H1 (cell line): ENCODE measurements at regions not wholly inside any gene's neighbourhood (a gene's known extent, or its start where the extent isn't known, plus 50 kb on each side); places are given as distances from the start of the nearest gene placed in this dataset.

ENCODE experiments used
- CTCF ChIA-PET: fragments of 300-600 bp; sonication (Branson Sonifier 250); formaldehyde crosslinking; loops from one replicate; lab custom pipeline; 2021; ENCODE audit not compliant: partially characterized antibody; lab: Charles Lee
- POLR2A ChIA-PET: fragments of 300-600 bp; sonication (Branson Sonifier 250); formaldehyde crosslinking; loops from one replicate; lab custom pipeline; 2021; ENCODE audit warnings: inconsistent platforms; ENCODE audit not compliant: partially characterized antibody; lab: Charles Lee
- DNase-seq, 2 experiments: peaks; one replicate each; pipeline versions ENCODE4 v3.0.0 to v3.0.0-alpha.2; 2010 to 2022; ENCODE audit warnings: low spot score in 2 of 2, low read depth in 1 of 2, mixed read lengths in 1 of 2
- FAIRE-seq: peaks from 2 replicates; lab custom pipeline; 2011; peaks lifted over from hg19 to GRCh38; lab: Jason Lieb, UNC
- H2AFZ ChIP-seq: 2 replicates; pipeline ENCODE4 v1.8.1; 2012; ENCODE audit warnings: low read length, inconsistent platforms
- H2AK5ac ChIP-seq: 2 replicates; pipeline ENCODE4 v1.6.1; 2013; ENCODE audit warnings: low read depth, low read length
- H2BK120ac ChIP-seq: replicated peaks from 2 replicates; pipeline ENCODE3; 2013; ENCODE audit warnings: low read depth, low read length, inconsistent platforms
- H2BK12ac ChIP-seq: 2 replicates; pipeline ENCODE4 v1.6.1; 2013; ENCODE audit warnings: low read depth, low read length
- H2BK15ac ChIP-seq: 2 replicates; pipeline ENCODE4 v1.6.1; 2013; ENCODE audit warnings: low read length
- H2BK20ac ChIP-seq: 2 replicates; pipeline ENCODE4 v1.6.1; 2013; ENCODE audit warnings: low read length
- H2BK5ac ChIP-seq: 2 replicates; pipeline ENCODE4 v1.6.1; 2013; ENCODE audit warnings: low read depth, low read length
- H3K14ac ChIP-seq: 2 replicates; pipeline ENCODE4 v1.6.1; 2013; ENCODE audit warnings: inconsistent platforms; ENCODE audit not compliant: insufficient read length
- H3K18ac ChIP-seq: 2 replicates; pipeline ENCODE4 v1.6.1; 2013; ENCODE audit warnings: low read length; ENCODE audit errors: extremely low read depth
- H3K23ac ChIP-seq: 2 replicates; pipeline ENCODE4 v1.6.1; 2013; ENCODE audit warnings: inconsistent platforms; ENCODE audit not compliant: insufficient read length
- H3K23me2 ChIP-seq: 2 replicates; pipeline ENCODE4 v1.6.1; 2013; ENCODE audit warnings: low read depth, low read length
- H3K27ac ChIP-seq: 2 replicates; pipeline ENCODE4 v1.6.1; 2011; ENCODE audit warnings: low read depth, low read length, inconsistent platforms
- H3K27me3 ChIP-seq, 4 experiments: replicated peaks in 1 of 4; 1 replicate in 1 of 4; 2 replicates in 3 of 4; pipeline versions ENCODE4 v1.6.1 to v1.8.1; 2011 to 2013; ENCODE audit warnings: low read length in 3 of 4, mild to moderate bottlenecking in 3 of 4, inconsistent platforms in 2 of 4, mixed read lengths in 2 of 4, moderate library complexity in 1 of 4; ENCODE audit not compliant: control insufficient read depth in 3 of 4, insufficient read depth in 3 of 4; ENCODE audit errors: extremely low read depth in 1 of 4
- H3K36me3 ChIP-seq, 4 experiments: 2 replicates each; pipeline versions ENCODE4 v1.6.1 to v1.8.1; 2011 to 2013; ENCODE audit warnings: mild to moderate bottlenecking in 4 of 4, low read length in 3 of 4, moderate library complexity in 2 of 4, control low read depth in 1 of 4, inconsistent platforms in 1 of 4; ENCODE audit not compliant: insufficient read depth in 4 of 4, control insufficient read depth in 2 of 4
- H3K4ac ChIP-seq: replicated peaks from 2 replicates; pipeline ENCODE3; 2013; ENCODE audit warnings: low read length, low read depth, mixed read lengths, inconsistent platforms; ENCODE audit not compliant: insufficient read length
- H3K4me1 ChIP-seq, 4 experiments: replicated peaks in 1 of 4; 1 replicate in 1 of 4; 2 replicates in 3 of 4; pipeline versions ENCODE4 v1.6.1 to v1.8.1; 2011 to 2013; ENCODE audit warnings: low read length in 3 of 4, inconsistent platforms in 2 of 4, mixed read lengths in 1 of 4; ENCODE audit not compliant: insufficient read depth in 4 of 4, control insufficient read depth in 3 of 4
- H3K4me2 ChIP-seq, 2 experiments: 2 replicates each; pipeline versions ENCODE4 v1.6.1 to v1.8.1; 2011 to 2013; ENCODE audit warnings: low read depth in 2 of 2, low read length in 2 of 2, control low read depth in 1 of 2, inconsistent platforms in 1 of 2, mild to moderate bottlenecking in 1 of 2; ENCODE audit not compliant: insufficient read depth in 1 of 2
- H3K4me3 ChIP-seq, 4 experiments: fragments of 200-600, 300-600 bp in 1 of 4; sonication (generic), shearing (Covaris generic), sonication (Bioruptor Twin) in 1 of 4; 2 replicates each; pipeline versions ENCODE4 v1.5.1 to v1.8.1; 2011 to 2016; ENCODE audit warnings: low read length in 4 of 4, low read depth in 3 of 4, control low read depth in 2 of 4, inconsistent platforms in 2 of 4, mild to moderate bottlenecking in 2 of 4, mixed read lengths in 1 of 4, moderate library complexity in 1 of 4; ENCODE audit not compliant: insufficient read depth in 2 of 4; ENCODE audit errors: extremely low read depth in 1 of 4
- H3K56ac ChIP-seq: replicated peaks from 2 replicates; pipeline ENCODE3; 2013; ENCODE audit warnings: low read depth, mild to moderate bottlenecking, mixed read lengths, low read length, inconsistent platforms; ENCODE audit not compliant: insufficient read length
- H3K79me1 ChIP-seq: 2 replicates; pipeline ENCODE4 v1.6.1; 2013; ENCODE audit warnings: low read depth, low read length, control low read depth
- H3K79me2 ChIP-seq, 2 experiments: 2 replicates each; pipeline versions ENCODE4 v1.6.1 to v1.8.1; 2012 to 2013; ENCODE audit warnings: low read length in 2 of 2, mild to moderate bottlenecking in 2 of 2, inconsistent platforms in 1 of 2; ENCODE audit not compliant: insufficient read depth in 2 of 2, control insufficient read depth in 1 of 2
- H3K9ac ChIP-seq, 4 experiments: replicated peaks in 1 of 4; 1 replicate in 1 of 4; 2 replicates in 3 of 4; pipeline versions ENCODE4 v1.6.1 to v1.8.1; 2011 to 2013; ENCODE audit warnings: low read depth in 3 of 4, low read length in 3 of 4, control low read depth in 2 of 4, mild to moderate bottlenecking in 2 of 4, moderate library complexity in 2 of 4, inconsistent platforms in 1 of 4; ENCODE audit errors: extremely low read depth in 1 of 4
- H3K9me3 ChIP-seq, 2 experiments: 2 replicates each; pipeline versions ENCODE4 v1.6.1 to v1.8.1; 2012 to 2013; ENCODE audit warnings: mild to moderate bottlenecking in 2 of 2, moderate library complexity in 2 of 2, control low read depth in 1 of 2, inconsistent platforms in 1 of 2, low read depth in 1 of 2, low read length in 1 of 2, mixed read lengths in 1 of 2; ENCODE audit not compliant: insufficient read depth in 2 of 2
- H4K20me1 ChIP-seq, 2 experiments: replicated peaks in 1 of 2; 2 replicates each; pipeline versions ENCODE3 to v1.8.1; 2011 to 2013; ENCODE audit warnings: inconsistent platforms in 2 of 2, low read length in 2 of 2, mild to moderate bottlenecking in 1 of 2; ENCODE audit not compliant: insufficient read depth in 2 of 2, control insufficient read depth in 1 of 2
- H4K5ac ChIP-seq: 2 replicates; pipeline ENCODE4 v1.6.1; 2013; ENCODE audit warnings: low read length, low read depth, mixed read lengths, inconsistent platforms; ENCODE audit not compliant: insufficient read length
- H4K8ac ChIP-seq: 2 replicates; pipeline ENCODE4 v1.8.0; 2013; ENCODE audit warnings: mild to moderate bottlenecking, moderate library complexity, low read length, inconsistent platforms; ENCODE audit not compliant: insufficient read depth; ENCODE audit errors: extremely low read depth
- H4K91ac ChIP-seq: replicated peaks from 2 replicates; pipeline ENCODE3; 2013; ENCODE audit warnings: low read length, mixed read lengths, inconsistent platforms; ENCODE audit not compliant: insufficient read length
- ATF2 ChIP-seq: IDR thresholded peaks from 2 replicates; pipeline ENCODE4 v1.6.1; 2012; ENCODE audit warnings: low read length, inconsistent platforms
- ATF3 ChIP-seq: IDR thresholded peaks from 2 replicates; pipeline ENCODE4 v1.6.1; 2011; ENCODE audit warnings: low read depth, mild to moderate bottlenecking, low read length; ENCODE audit not compliant: insufficient read depth
- CBX8 ChIP-seq: fragments of 300-800, 300-1000 bp; sonication (generic); IDR thresholded peaks from 2 replicates; pipeline ENCODE4 v1.7.1; 2016; ENCODE audit warnings: low read depth, low read length, borderline replicate concordance
- CTCF ChIP-seq, 3 experiments: IDR thresholded peaks; 1 replicate in 2 of 3; 2 replicates in 1 of 3; pipeline versions ENCODE4 v1.5.1 to v1.6.1; 2011; ENCODE audit warnings: low read length in 3 of 3, mild to moderate bottlenecking in 3 of 3, inconsistent platforms in 2 of 3, low read depth in 1 of 3, moderate library complexity in 1 of 3; ENCODE audit not compliant: insufficient read depth in 1 of 3; ENCODE audit errors: control extremely low read depth in 1 of 3
- JUN ChIP-seq: IDR thresholded peaks from 2 replicates; pipeline ENCODE4 v1.6.1; 2011; ENCODE audit warnings: low read depth, mild to moderate bottlenecking, improper control_type of control experiment, low read length
- PHF8 ChIP-seq: fragments of 200-600 bp; sonication (generic); conservative IDR thresholded peaks from 2 replicates; pipeline ENCODE4 v1.7.1; 2012; ENCODE audit warnings: low read depth, mild to moderate bottlenecking, inconsistent platforms, low read length, moderate library complexity
- POLR2AphosphoS5 ChIP-seq: IDR thresholded peaks from 2 replicates; pipeline ENCODE4 v1.6.1; 2011; ENCODE audit warnings: low read depth, low read length
- RFX5 ChIP-seq: IDR thresholded peaks from 2 replicates; pipeline ENCODE4 v1.6.1; 2011; ENCODE audit warnings: low read depth, low read length, improper control_type of control experiment, borderline replicate concordance
- RNF2 ChIP-seq: fragments of 200-900, 300-1000 bp; sonication (generic); IDR thresholded peaks from 2 replicates; pipeline ENCODE4 v1.7.1; 2016; ENCODE audit warnings: borderline replicate concordance, low read depth, mild to moderate bottlenecking, antibody characterized with exemption, low read length; ENCODE audit not compliant: poor library complexity, severe bottlenecking; ENCODE audit errors: missing control alignments
- WGBS, 2 experiments: shearing (Covaris generic) in 1 of 2; methylation state at CpG; one replicate each; pipeline versions ENCODE4 v1.1.6 to v1.1.7; 2013 to 2015; ENCODE audit warnings: low lambda C conversion rate in 2 of 2, mixed read lengths in 2 of 2, inconsistent platforms in 1 of 2, low coverage in 1 of 2, missing lambda C conversion rate in 1 of 2; ENCODE audit not compliant: insufficient replicate concordance in 2 of 2, insufficient coverage in 1 of 2, insufficient read length in 1 of 2; ENCODE audit errors: extremely low coverage in 1 of 2, missing lambda C conversion rate in 1 of 2; 5-methylcytosine and 5-hydroxymethylcytosine counted together

DNA sequence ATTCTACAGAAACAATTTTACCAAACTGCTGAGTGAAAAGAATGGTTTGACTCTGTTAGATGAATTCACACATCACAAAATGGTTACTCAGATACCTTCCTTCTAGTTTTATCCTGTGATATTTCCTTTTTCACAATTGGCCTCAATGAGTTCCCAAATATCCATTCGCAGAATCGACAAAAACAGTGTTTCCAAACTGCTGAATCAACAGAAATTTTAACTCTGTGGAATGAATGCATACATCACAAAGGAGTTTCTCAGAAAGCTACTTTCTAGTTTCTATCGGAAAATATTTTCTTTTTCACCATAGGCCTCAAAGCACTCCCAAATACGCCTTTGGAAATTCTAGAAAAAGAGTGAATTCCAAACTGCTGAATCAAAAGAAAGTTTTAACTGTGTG is 525.0 kb downstream of the ALG10 start:
- Histone ChIP-seq H3K9ac (no peak overlapping the region), H3K4me2 (no peak overlapping the region), H3K79me2 (no peaks in the 10 kb centered on the region), H3K14ac (no peak overlapping the region), H4K20me1 (no peaks in the 10 kb centered on the region), H4K91ac (no peak overlapping the region), H2BK12ac (no peak overlapping the region), H3K18ac (no peak overlapping the region), H2BK120ac (no peak overlapping the region), H4K8ac (no peak overlapping the region), H3K23me2 (no peaks in the 10 kb centered on the region), H3K27ac (no peak overlapping the region), H3K9me3 (peaks cover 65 to 74% of the 10 kb centered on the region in 2 experiments), H3K4me3 (no peak overlapping the region), H2AFZ (no peak overlapping the region), H3K79me1 (no peaks in the 10 kb centered on the region), H3K27me3 (no peaks in the 10 kb centered on the region), H3K23ac (no peak overlapping the region), H2BK20ac (no peak overlapping the region), H3K36me3 (no peaks in the 10 kb centered on the region), H2BK5ac (no peak overlapping the region), H3K56ac (no peak overlapping the region), H3K4me1 (no peaks in the 10 kb centered on the region), H2AK5ac (no peak overlapping the region), H3K4ac (no peak overlapping the region), H2BK15ac (no peak overlapping the region), H4K5ac (no peak overlapping the region)
- no peak for DNase-seq
- FAIRE-seq: no peak
- 92% methylated on average over 4 of the region's 4 CpGs; no CpG with 5 or more reads in 1 of the 2 experiments for WGBS, 2 experiments
- POLR2A ChIA-PET: no interaction called here
- CTCF ChIA-PET: no interaction called here
- TF ChIP-seq CBX8 (no peak), ATF2 (no peak), PHF8 (no peak), ATF3 (no peak), CTCF (IDR thresholded peaks at IDR 0.05; ENCODE audit: control extremely low read depth in 1 of 3, insufficient read depth in 1 of 3, low read depth in 1 of 3, low read length in 3 of 3) (no peak), RFX5 (no peak), JUN (no peak), RNF2 (no peak), POLR2AphosphoS5 (no peak)
